ENCODE measurements at regions not wholly inside any gene's neighbourhood (a gene's known extent, or its start where the extent isn't known, plus 50 kb on each side); places are given as distances from the start of the nearest gene placed in this dataset.

- Histone ChIP-seq H3K9me3 (no peaks in the 10 kb centered on the region), H3K9ac (no peak overlapping the region), H3F3A (replicated peaks; ENCODE audit: insufficient read depth) (no peaks in the 10 kb centered on the region), H3K27me3 (ENCODE audit: insufficient read depth) (no peaks in the 10 kb centered on the region), H4K20me1 (ENCODE audit: insufficient read depth) (no peaks in the 10 kb centered on the region), H3K9me2 (no peaks in the 10 kb centered on the region), H3K79me2 (ENCODE audit: insufficient read depth) (no peaks in the 10 kb centered on the region), H3K4me3 (ENCODE audit: low read depth in 2 of 2, low read length in 1 of 2) (no peak overlapping the region), H3K4me2 (no peak overlapping the region), H3K27ac (ENCODE audit: low read depth in 2 of 2, low read length in 1 of 2) (no peak overlapping the region), H3K36me3 (replicated peaks in 1 of 2; ENCODE audit: control insufficient read depth in 1 of 2, insufficient read depth in 2 of 2, low read length in 1 of 2) (no peaks in the 10 kb centered on the region), H2AFZ (ENCODE audit: low read depth) (no peak overlapping the region), H3K4me1 (ENCODE audit: control insufficient read depth in 1 of 2, insufficient read depth in 2 of 2, low read depth in 1 of 2, low read length in 1 of 2) (no peaks in the 10 kb centered on the region)
- CTCF ChIA-PET = interaction anchor here (0.8 to 6.8 kb wide), 6 partner anchors 16 to 159 kb away, joined by 3 to 102 read pairs (median 6); partner anchors contain the start of gene CPNE4
- DNase-seq = no peak
- no peak for TF ChIP-seq SIN3A (IDR thresholded peaks at IDR 0.05; ENCODE audit: borderline replicate concordance, low read depth, low read length)
- TF ChIP-seq YY1 (IDR thresholded peaks at IDR 0.05; ENCODE audit: low read depth) = no peak
- TF ChIP-seq SMC3 (IDR thresholded peaks at IDR 0.05; ENCODE audit: low read depth, low read length) = no peak
- no peak for TF ChIP-seq GATA2 (CRISPR knock-in tag; IDR thresholded peaks at IDR 0.05)
- TF ChIP-seq CHD2 (IDR thresholded peaks at IDR 0.05; ENCODE audit: low read length, partially characterized antibody) = no peak
- no peak for TF ChIP-seq RXRA (IDR thresholded peaks at IDR 0.05; ENCODE audit: borderline replicate concordance, low read depth)
- TF ChIP-seq TCF12 (IDR thresholded peaks at IDR 0.05) = no peak
- no peak for TF ChIP-seq RAD21 (IDR thresholded peaks at IDR 0.05; ENCODE audit: low read length)
- TF ChIP-seq, protein P1, sequence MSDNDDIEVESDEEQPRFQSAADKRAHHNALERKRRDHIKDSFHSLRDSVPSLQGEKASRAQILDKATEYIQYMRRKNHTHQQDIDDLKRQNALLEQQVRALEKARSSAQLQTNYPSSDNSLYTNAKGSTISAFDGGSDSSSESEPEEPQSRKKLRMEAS (IDR thresholded peaks at IDR 0.05; ENCODE audit: low read depth) = no peak
- TF ChIP-seq NRF1 (IDR thresholded peaks at IDR 0.05; ENCODE audit: low read depth, low read length) = no peak
- no peak for TF ChIP-seq FOSL2 (IDR thresholded peaks at IDR 0.05; ENCODE audit: borderline replicate concordance, low read depth)
- no peak for TF ChIP-seq TEAD4 (IDR thresholded peaks at IDR 0.05; ENCODE audit: borderline replicate concordance, insufficient read depth)
- TF ChIP-seq, protein P2, sequence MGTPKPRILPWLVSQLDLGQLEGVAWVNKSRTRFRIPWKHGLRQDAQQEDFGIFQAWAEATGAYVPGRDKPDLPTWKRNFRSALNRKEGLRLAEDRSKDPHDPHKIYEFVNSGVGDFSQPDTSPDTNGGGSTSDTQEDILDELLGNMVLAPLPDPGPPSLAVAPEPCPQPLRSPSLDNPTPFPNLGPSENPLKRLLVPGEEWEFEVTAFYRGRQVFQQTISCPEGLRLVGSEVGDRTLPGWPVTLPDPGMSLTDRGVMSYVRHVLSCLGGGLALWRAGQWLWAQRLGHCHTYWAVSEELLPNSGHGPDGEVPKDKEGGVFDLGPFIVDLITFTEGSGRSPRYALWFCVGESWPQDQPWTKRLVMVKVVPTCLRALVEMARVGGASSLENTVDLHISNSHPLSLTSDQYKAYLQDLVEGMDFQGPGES (IDR thresholded peaks at IDR 0.05; ENCODE audit: low read depth, low read length) = no peak
- TF ChIP-seq RCOR1 (IDR thresholded peaks at IDR 0.05; ENCODE audit: low read length) = no peak
- TF ChIP-seq ELF1 (IDR thresholded peaks at IDR 0.05) = no peak
- TF ChIP-seq FOXJ3 (CRISPR knock-in tag; IDR thresholded peaks at IDR 0.05) = no peak
- TF ChIP-seq FOXM1 (IDR thresholded peaks at IDR 0.05; ENCODE audit: low read depth) = no peak
- no peak for TF ChIP-seq MXI1 (IDR thresholded peaks at IDR 0.05; ENCODE audit: low read depth, low read length)
- no peak for TF ChIP-seq EZH2phosphoT487 (IDR thresholded peaks at IDR 0.05; ENCODE audit: borderline replicate concordance, low read depth)
- no peak for TF ChIP-seq GABPA (IDR thresholded peaks at IDR 0.05; ENCODE audit: low read depth)
- WGBS (ENCODE audit: low lambda C conversion rate) = 0% methylated on average over 1 of the region's 1 CpG
- POLR2A ChIA-PET = no interaction called here
Measured at GRCh38 chr3:132183811-132184210, 133.4 kb upstream of the ACP3 start.

DNA sequence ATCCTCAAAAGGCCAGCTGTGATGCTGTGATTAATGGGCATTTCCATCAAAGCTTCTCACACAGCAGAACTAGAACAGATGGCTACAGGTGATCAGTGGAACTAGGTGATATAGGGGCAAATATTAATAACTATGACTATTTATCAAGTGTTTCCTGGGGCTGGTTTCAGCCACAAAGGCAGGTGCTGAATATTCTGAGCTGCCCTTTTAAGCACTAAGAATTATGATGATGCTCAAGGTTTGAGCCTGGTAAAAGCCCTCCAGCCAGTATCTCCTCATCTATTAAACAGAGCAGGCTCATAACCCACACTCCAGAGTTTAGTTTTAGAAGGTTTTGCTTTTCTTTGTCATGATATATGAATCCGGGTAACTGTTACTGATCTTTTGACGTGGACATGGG is 129.5 kb upstream of the ACP3 start:
- Histone ChIP-seq H3K36me3 (replicated peaks in 1 of 2; ENCODE audit: control insufficient read depth in 1 of 2, insufficient read depth in 2 of 2, low read length in 1 of 2) (no peaks in the 10 kb centered on the region), H3K9ac (no peak overlapping the region), H3K27ac (ENCODE audit: low read depth in 2 of 2, low read length in 1 of 2) (no peak overlapping the region), H3K4me2 (no peak overlapping the region), H3K79me2 (ENCODE audit: insufficient read depth) (no peaks in the 10 kb centered on the region), H3K4me3 (ENCODE audit: low read depth in 2 of 2, low read length in 1 of 2) (no peak overlapping the region), H3K9me2 (no peaks in the 10 kb centered on the region), H2AFZ (ENCODE audit: low read depth) (no peak overlapping the region), H3K27me3 (ENCODE audit: insufficient read depth) (no peaks in the 10 kb centered on the region), H3K9me3 (no peaks in the 10 kb centered on the region), H3K4me1 (ENCODE audit: control insufficient read depth in 1 of 2, insufficient read depth in 2 of 2, low read depth in 1 of 2, low read length in 1 of 2) (peaks cover 0 to 4% of the 10 kb centered on the region in 2 experiments; a peak in 1 of 4 replicates), H4K20me1 (ENCODE audit: insufficient read depth) (no peaks in the 10 kb centered on the region), H3F3A (replicated peaks; ENCODE audit: insufficient read depth) (no peaks in the 10 kb centered on the region)
- 32% methylated on average over 2 of the region's 2 CpGs for WGBS (ENCODE audit: low lambda C conversion rate)
- ChIA-PET POLR2A (no interaction called here), CTCF (interaction anchor here (1.1 to 2.5 kb wide), 5 partner anchors 23 to 212 kb away, joined by 4 to 17 read pairs (median 6); partner anchors contain the start of gene CPNE4)
- no peak for DNase-seq
- TF ChIP-seq RCOR1 (IDR thresholded peaks at IDR 0.05; ENCODE audit: low read length) = no peak
- TF ChIP-seq, protein P3, sequence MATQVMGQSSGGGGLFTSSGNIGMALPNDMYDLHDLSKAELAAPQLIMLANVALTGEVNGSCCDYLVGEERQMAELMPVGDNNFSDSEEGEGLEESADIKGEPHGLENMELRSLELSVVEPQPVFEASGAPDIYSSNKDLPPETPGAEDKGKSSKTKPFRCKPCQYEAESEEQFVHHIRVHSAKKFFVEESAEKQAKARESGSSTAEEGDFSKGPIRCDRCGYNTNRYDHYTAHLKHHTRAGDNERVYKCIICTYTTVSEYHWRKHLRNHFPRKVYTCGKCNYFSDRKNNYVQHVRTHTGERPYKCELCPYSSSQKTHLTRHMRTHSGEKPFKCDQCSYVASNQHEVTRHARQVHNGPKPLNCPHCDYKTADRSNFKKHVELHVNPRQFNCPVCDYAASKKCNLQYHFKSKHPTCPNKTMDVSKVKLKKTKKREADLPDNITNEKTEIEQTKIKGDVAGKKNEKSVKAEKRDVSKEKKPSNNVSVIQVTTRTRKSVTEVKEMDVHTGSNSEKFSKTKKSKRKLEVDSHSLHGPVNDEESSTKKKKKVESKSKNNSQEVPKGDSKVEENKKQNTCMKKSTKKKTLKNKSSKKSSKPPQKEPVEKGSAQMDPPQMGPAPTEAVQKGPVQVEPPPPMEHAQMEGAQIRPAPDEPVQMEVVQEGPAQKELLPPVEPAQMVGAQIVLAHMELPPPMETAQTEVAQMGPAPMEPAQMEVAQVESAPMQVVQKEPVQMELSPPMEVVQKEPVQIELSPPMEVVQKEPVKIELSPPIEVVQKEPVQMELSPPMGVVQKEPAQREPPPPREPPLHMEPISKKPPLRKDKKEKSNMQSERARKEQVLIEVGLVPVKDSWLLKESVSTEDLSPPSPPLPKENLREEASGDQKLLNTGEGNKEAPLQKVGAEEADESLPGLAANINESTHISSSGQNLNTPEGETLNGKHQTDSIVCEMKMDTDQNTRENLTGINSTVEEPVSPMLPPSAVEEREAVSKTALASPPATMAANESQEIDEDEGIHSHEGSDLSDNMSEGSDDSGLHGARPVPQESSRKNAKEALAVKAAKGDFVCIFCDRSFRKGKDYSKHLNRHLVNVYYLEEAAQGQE (IDR thresholded peaks at IDR 0.05; ENCODE audit: low read depth, low read length) = no peak
- no peak for TF ChIP-seq FOXM1 (IDR thresholded peaks at IDR 0.05; ENCODE audit: low read depth)
- TF ChIP-seq, protein P4, sequence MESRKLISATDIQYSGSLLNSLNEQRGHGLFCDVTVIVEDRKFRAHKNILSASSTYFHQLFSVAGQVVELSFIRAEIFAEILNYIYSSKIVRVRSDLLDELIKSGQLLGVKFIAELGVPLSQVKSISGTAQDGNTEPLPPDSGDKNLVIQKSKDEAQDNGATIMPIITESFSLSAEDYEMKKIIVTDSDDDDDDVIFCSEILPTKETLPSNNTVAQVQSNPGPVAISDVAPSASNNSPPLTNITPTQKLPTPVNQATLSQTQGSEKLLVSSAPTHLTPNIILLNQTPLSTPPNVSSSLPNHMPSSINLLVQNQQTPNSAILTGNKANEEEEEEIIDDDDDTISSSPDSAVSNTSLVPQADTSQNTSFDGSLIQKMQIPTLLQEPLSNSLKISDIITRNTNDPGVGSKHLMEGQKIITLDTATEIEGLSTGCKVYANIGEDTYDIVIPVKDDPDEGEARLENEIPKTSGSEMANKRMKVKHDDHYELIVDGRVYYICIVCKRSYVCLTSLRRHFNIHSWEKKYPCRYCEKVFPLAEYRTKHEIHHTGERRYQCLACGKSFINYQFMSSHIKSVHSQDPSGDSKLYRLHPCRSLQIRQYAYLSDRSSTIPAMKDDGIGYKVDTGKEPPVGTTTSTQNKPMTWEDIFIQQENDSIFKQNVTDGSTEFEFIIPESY (IDR thresholded peaks at IDR 0.05; ENCODE audit: borderline replicate concordance, low read depth) = no peak
- no peak for TF ChIP-seq USF2 (IDR thresholded peaks at IDR 0.05; ENCODE audit: borderline replicate concordance, low read depth, low read length)
